ENCODE measurements at regions not wholly inside any gene's neighbourhood (a gene's known extent, or its start where the extent isn't known, plus 50 kb on each side); places are given as distances from the start of the nearest gene placed in this dataset.

GRCh38 chr15:39131609-39132008 is 449.3 kb upstream of the THBS1 start:
- no peak for TF ChIP-seq EZH2phosphoT487 (conservative IDR thresholded peaks at IDR 0.05; ENCODE audit: low read length)
- TF ChIP-seq, protein P1, sequence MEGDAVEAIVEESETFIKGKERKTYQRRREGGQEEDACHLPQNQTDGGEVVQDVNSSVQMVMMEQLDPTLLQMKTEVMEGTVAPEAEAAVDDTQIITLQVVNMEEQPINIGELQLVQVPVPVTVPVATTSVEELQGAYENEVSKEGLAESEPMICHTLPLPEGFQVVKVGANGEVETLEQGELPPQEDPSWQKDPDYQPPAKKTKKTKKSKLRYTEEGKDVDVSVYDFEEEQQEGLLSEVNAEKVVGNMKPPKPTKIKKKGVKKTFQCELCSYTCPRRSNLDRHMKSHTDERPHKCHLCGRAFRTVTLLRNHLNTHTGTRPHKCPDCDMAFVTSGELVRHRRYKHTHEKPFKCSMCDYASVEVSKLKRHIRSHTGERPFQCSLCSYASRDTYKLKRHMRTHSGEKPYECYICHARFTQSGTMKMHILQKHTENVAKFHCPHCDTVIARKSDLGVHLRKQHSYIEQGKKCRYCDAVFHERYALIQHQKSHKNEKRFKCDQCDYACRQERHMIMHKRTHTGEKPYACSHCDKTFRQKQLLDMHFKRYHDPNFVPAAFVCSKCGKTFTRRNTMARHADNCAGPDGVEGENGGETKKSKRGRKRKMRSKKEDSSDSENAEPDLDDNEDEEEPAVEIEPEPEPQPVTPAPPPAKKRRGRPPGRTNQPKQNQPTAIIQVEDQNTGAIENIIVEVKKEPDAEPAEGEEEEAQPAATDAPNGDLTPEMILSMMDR (IDR thresholded peaks at IDR 0.05; ENCODE audit: insufficient read depth, low read length, poor library complexity, severe bottlenecking): no peak

All from SU-DHL-6 (cell line).